Activated CD8-positive, alpha-beta T cell treated with anti-CD3 and anti-CD28 coated beads for 36 hours (primary cell): ENCODE measurements at regions not wholly inside any gene's neighbourhood (a gene's known extent, or its start where the extent isn't known, plus 50 kb on each side); places are given as distances from the start of the nearest gene placed in this dataset.

Experiments used
- ATAC-seq: fragments of 200-7000 bp; cut with Tn5 transposase; one replicate; pipeline ENCODE4 v1.10.0; 2021; ENCODE audit warnings: mild to moderate bottlenecking, moderate library complexity
- CTCF ChIA-PET: fragments of 350-600 bp; sonication (Branson Sonifier 250); formaldehyde crosslinking; loops from one replicate; lab custom pipeline; 2021; ENCODE audit warnings: antibody characterized with exemption; lab: Charles Lee
- POLR2A ChIA-PET: fragments of 350-600 bp; sonication (Branson Sonifier 250); formaldehyde crosslinking; loops from one replicate; lab custom pipeline; 2021; ENCODE audit warnings: antibody characterized with exemption; lab: Charles Lee
- DNase-seq: peaks from one replicate; pipeline ENCODE4 v3.0.0-alpha.2; 2020
- H3K27ac Mint-ChIP-seq: one replicate; pipeline ENCODE4 v1.8.0; 2021; ENCODE audit warnings: mild to moderate bottlenecking, mixed read lengths
- H3K27me3 Mint-ChIP-seq: one replicate; pipeline ENCODE4 v1.8.0; 2021; ENCODE audit warnings: mixed read lengths
- H3K36me3 Mint-ChIP-seq: one replicate; pipeline ENCODE4 v1.8.0; 2021; ENCODE audit warnings: low read depth, mixed read lengths
- H3K4me1 Mint-ChIP-seq: one replicate; pipeline ENCODE4 v1.8.0; 2021; ENCODE audit warnings: low read depth, mixed read lengths
- H3K4me3 Mint-ChIP-seq: one replicate; pipeline ENCODE4 v1.8.0; 2021; ENCODE audit warnings: mild to moderate bottlenecking, moderate library complexity, mixed read lengths
- H3K9me3 Mint-ChIP-seq: one replicate; pipeline ENCODE4 v1.8.0; 2021; ENCODE audit warnings: mixed read lengths
- intact Hi-C: fragments of 100-400 bp; cut with micrococcal nuclease; formaldehyde crosslinking; loops from one replicate; pipeline ENCODE4 v1.10.0; 2022
- TF ChIP-seq, protein P1 (sequence below): fragments of 200-600 bp; IDR thresholded peaks from one replicate; pipeline ENCODE4 v1.8.0; 2022; ENCODE audit warnings: antibody characterized with exemption, mild to moderate bottlenecking

DNA sequence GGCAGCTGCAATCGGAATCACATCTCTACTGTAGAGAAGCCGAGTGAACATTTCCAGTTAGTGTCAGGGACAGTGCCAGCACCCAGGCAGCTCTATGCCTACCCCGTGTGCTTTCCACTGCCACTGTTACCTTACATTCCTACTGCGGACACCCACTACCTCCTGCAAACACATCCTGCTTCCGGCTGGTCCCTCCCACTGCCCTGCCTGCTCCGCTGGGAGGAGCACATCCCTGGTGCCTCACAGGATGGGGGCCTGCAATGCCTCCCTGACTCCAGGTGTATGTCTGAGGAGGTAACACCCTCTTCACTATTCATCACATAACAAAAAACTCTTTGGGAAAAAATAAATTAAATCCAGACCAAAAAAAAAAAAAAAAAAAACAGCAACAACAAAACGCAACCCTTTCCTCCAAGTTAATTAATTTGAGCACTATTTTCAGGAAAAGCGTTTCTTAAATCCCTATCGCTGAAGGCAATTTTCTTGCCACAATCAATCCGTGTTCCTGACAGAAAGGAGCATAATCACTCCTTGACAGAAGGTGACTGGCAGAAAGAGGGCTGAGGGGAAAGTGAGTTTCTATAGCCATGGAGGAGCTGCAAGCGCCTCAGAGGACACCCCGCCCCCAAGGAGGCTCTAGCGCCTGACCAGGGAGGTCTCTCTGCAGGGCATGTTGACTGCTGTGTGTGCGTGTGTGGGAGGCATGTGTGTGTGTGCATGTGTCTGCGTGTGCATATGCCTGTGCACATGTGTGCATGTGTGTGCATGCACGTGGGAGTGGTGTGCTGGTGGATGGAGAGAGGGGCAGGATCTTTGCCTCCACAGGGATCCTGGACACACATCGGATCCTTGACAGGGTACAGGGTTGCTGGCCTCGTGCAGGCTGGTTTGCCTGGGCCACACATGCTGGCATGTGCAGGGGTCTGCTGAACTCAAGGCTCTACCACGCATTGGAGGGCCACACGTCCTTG is 134.8 kb upstream of the NTM start:
- intact Hi-C loops: no loop called here
- ChIA-PET CTCF (no interaction called here), POLR2A (no interaction called here)
- H3K27me3 Mint-ChIP-seq: no peaks in the 10 kb centered on the region
- H3K36me3 Mint-ChIP-seq: no peaks in the 10 kb centered on the region
- no peak for ATAC-seq
- H3K4me3 Mint-ChIP-seq: no peak overlapping the region
- no peak overlapping the region for H3K27ac Mint-ChIP-seq
- TF ChIP-seq, protein P1, sequence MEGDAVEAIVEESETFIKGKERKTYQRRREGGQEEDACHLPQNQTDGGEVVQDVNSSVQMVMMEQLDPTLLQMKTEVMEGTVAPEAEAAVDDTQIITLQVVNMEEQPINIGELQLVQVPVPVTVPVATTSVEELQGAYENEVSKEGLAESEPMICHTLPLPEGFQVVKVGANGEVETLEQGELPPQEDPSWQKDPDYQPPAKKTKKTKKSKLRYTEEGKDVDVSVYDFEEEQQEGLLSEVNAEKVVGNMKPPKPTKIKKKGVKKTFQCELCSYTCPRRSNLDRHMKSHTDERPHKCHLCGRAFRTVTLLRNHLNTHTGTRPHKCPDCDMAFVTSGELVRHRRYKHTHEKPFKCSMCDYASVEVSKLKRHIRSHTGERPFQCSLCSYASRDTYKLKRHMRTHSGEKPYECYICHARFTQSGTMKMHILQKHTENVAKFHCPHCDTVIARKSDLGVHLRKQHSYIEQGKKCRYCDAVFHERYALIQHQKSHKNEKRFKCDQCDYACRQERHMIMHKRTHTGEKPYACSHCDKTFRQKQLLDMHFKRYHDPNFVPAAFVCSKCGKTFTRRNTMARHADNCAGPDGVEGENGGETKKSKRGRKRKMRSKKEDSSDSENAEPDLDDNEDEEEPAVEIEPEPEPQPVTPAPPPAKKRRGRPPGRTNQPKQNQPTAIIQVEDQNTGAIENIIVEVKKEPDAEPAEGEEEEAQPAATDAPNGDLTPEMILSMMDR: no peak
- DNase-seq: no peak
- H3K9me3 Mint-ChIP-seq: no peaks in the 10 kb centered on the region
- H3K4me1 Mint-ChIP-seq: no peaks in the 10 kb centered on the region

DNA sequence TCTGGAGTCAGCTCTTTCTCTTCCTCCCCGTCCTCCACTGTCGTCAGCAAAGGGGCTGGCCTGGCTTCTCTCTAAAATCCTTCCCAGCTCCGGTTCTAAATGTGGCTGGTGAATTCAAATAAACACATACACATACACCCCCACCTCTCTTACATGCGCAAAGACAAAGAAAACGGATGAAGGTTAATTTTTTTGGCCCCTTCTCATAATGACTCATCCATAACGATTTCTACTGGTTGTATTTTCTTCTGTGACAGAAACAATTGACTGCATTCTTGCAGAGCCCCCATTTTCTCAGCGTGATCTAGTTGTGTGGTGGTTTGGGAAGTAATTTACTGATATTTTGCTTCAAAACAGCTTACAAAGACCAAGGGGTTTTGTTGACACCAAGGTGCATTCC is 130.0 kb upstream of the NTM start:
- H3K4me3 Mint-ChIP-seq: no peak overlapping the region
- ATAC-seq (no peak), DNase-seq (no peak)
- intact Hi-C loops: no loop called here
- ChIA-PET POLR2A (no interaction called here), CTCF (no interaction called here)
- no peaks in the 10 kb centered on the region for H3K36me3 Mint-ChIP-seq
- no peaks in the 10 kb centered on the region for H3K4me1 Mint-ChIP-seq
- TF ChIP-seq, protein P1: no peak
- H3K27me3 Mint-ChIP-seq: peaks cover 4% of the 10 kb centered on the region
- H3K27ac Mint-ChIP-seq: no peak overlapping the region
- peaks cover 3% of the 10 kb centered on the region for H3K9me3 Mint-ChIP-seq

DNA sequence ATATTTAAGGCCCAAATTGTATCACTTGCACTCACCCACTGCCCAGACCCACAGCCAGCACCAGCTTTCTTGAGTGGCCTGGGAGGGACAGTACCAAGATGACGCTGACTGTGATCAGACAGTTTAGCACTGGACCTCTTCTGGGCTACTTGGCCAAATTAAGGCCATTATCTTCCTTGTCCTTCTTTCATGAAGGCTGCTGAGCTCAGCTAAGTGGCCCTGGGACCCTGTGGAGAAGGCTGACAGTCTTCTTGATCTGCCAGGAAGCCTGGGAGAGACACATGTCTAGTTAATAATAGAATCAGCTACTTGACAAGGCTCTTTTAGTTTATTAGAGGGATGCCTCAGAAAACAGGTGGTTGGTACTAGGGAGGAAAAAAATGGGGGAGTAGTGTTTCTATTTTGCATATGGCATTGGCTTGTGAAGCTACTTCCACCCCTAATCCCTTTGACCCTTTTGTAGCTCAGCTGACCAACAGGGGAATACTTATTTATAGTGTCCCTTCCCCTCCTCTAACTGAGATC is 127.9 kb upstream of the NTM start:
- Mint-ChIP-seq H3K27me3 (peaks cover 14% of the 10 kb centered on the region), H3K9me3 (peaks cover 3% of the 10 kb centered on the region), H3K36me3 (no peaks in the 10 kb centered on the region), H3K4me1 (no peaks in the 10 kb centered on the region), H3K4me3 (no peak overlapping the region), H3K27ac (no peak overlapping the region)
- intact Hi-C loops: no loop called here
- CTCF ChIA-PET: no interaction called here
- TF ChIP-seq, protein P1: no peak
- ATAC-seq (no peak), DNase-seq (no peak)
- POLR2A ChIA-PET: no interaction called here

- ChIA-PET CTCF (interaction anchor here (1.9 kb wide), 1 partner anchor 428 kb away, joined by 6 read pairs; no protein-coding TSS in a partner anchor), POLR2A (no interaction called here)
- H3K9me3 Mint-ChIP-seq: peaks cover 3% of the 10 kb centered on the region
- no peaks in the 10 kb centered on the region for H3K36me3 Mint-ChIP-seq
- intact Hi-C loops: no loop called here
- peaks cover 17% of the 10 kb centered on the region for H3K27me3 Mint-ChIP-seq
- no peak for ATAC-seq
- no peak overlapping the region for H3K4me3 Mint-ChIP-seq
- H3K27ac Mint-ChIP-seq: no peak overlapping the region
- no peak for DNase-seq
- no peaks in the 10 kb centered on the region for H3K4me1 Mint-ChIP-seq
- TF ChIP-seq, protein P1: no peak
These were observed 124.3 kb upstream of the NTM start for GRCh38 chr11:131246156-131246555.

DNA sequence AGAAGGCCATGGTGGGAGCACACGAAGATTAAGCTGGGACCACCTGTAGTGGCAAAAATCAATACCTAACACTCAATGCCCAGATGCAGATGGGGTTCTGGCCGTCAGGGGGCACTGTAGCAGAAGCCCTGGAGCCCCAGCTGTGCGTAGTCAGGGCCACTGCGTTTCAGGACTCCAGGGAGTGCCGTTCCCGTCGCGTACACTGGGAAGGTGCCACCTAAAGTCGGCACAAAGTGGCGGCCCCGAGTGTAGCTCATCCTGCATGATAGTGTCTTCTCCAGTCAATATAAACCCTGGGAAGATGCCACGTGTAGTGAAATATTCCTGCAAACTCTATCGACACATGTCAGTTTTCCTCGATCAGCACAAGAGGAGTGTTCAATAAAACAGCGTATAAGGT is 123.8 kb upstream of the NTM start:
- no peaks in the 10 kb centered on the region for H3K4me1 Mint-ChIP-seq
- ATAC-seq: no peak
- H3K27me3 Mint-ChIP-seq: peaks cover 17% of the 10 kb centered on the region
- no peaks in the 10 kb centered on the region for H3K36me3 Mint-ChIP-seq
- POLR2A ChIA-PET: no interaction called here
- CTCF ChIA-PET: interaction anchor here (1.9 kb wide), 1 partner anchor 428 kb away, joined by 6 read pairs; no protein-coding TSS in a partner anchor
- no peak overlapping the region for H3K27ac Mint-ChIP-seq
- intact Hi-C loops: no loop called here
- H3K9me3 Mint-ChIP-seq: peaks cover 3% of the 10 kb centered on the region
- TF ChIP-seq, protein P1: peak; percentile 29
- DNase-seq: peak; percentile 21
- H3K4me3 Mint-ChIP-seq: no peak overlapping the region
